CMK (cell line): ENCODE measurements at regions not wholly inside any gene's neighbourhood (a gene's known extent, or its start where the extent isn't known, plus 50 kb on each side); places are given as distances from the start of the nearest gene placed in this dataset.

Source experiments
- DNase-seq: peaks from one replicate; pipeline ENCODE4 v3.0.0-alpha.2; 2010; ENCODE audit warnings: low read depth

DNA sequence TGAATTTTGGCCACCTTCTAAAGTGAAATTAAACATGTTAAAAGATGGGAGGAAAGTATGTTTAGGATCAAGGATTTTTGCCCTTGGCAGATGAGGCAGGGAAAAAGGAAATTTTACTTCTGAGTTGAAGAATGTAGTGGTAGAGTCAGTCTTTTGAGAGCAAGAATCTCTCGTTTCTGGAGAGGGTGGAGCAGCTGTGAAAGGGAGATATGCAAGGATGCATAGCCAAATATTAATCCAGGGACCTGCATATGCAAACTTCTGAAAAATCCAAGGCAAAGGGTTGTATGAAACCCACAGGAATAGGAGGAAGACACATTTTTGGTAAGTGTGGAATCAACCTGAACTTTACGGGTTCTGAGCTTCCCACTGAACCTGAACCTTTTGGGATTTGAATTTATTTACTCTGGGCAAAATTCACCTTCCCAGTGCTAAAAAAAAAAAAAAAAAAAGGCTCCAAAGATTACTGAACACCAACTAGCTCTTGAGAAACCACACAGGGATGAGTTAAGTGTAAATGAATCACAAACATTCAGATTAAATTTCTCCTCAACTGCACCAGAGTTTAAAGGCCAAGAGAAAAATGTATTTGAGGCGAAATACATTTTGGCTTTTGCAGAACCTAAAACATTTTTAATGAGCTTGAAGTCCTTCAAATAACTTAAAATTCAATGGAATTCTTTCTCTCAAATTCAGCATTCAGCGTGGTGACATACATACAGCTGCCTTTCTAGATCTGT, 187.1 kb upstream of the CDKN3 start:
- DNase-seq = no peak

DNA sequence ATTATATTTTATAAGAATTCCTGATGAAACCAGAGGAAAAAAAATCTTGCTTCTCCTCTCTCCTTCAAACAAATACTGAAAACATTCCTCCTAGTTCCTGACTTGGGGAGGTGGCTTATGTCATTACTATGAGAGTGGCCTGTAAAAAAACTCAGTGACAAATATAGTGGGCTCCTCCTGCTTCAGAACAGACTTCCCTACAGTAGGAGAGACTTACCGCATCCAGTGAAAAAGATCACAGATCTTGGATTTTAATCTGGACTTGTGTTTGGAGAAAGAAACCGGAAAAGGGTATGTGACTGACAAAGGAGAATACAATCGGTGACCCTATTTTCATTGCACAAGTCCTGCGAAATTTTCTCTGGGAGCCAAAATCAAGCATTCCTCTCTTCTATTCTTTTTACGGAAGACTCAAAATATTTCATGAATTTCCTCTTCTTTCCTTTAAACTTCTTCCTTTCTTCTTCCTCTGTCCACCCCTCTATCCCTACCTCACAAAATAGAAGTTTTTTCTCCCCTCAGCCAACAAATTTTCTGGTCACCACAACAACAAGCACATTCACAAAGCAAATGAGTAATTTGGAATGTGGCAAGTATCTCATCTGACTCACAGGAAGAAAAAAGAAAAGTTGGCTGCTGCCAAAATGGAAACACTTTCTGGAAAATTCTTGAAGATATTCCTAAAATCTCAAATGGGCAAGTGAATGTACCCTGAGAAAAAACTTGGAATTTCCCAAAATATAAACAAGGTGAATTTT, 185.1 kb upstream of the CDKN3 start:
- no peak for DNase-seq

DNA sequence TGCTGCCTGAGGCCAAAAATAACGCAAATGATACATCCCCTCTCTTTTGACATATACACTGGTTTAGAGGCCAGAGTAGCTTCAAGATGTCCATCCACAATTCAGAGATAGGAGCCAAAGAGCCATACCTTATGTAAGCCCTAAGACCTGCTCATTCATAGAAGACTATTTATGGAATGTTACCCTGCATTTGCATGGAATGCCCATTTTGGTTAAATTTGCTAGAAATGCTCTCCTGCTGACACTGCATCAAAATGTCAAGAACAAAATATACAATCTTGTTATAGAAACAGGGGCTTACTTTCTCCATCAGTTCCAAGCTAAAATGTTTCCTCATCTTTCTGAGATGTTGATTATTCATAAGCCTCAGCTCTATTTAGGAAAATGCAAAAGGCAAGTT, 183.3 kb upstream of the CDKN3 start:
- no peak for DNase-seq

DNA sequence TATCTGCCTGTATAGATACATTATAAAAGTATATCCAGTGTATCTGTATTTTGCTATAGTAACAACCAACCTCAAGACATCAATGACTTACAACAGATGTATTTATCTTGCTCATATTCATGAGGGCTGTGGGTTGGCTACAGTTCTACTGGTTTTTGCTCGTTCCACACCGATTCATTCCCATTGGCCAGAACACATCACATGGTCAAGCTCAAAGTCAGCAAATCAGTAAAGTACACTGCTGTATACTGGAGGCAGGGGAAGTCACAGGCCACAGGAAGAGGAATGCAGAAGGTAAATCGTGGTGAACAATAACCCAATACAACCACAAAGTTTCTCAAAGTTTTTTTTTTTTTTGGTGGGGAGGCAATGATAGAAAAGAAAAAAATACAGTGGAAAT, 180.0 kb upstream of the CDKN3 start:
- DNase-seq = no peak

DNA sequence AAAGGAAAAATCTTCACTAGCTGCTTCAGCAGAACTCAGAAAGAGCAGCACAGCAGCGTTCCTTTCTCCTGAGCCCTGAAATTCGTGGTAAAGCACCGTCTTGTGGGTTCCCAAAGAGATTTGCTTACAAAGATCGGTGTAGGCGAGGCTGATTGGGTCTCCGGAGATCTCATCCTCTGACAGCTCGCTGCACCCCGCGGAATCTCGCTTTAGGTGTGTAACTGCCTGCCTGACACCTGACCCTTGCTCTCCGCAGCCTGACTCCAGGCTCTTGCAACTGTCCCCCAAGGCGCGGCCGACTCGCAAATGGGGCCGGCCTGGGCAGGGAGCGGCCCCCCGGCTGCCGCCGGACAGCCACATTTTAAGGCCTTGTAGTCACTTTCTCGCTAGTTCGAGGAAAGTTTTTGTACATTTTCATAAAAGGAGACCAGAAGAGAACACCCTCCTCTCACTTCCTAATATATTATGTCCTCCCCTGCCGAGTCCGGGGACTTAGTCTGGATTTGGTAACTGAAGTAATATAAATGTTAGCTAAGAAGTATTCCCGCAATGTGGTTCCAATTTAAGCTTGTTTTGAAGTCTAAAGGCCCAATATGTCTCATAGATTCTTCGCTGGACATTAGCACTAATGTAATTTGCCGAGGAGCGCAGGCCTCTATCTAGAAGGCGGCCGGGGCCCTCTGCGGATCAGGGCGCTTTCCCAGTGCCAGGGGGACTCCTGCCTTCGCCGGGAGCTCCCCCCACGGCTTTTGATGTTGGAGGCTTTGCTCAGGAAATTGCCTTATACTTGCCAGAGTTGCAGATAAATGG, 177.3 kb upstream of the CDKN3 start:
- DNase-seq = no peak

DNA sequence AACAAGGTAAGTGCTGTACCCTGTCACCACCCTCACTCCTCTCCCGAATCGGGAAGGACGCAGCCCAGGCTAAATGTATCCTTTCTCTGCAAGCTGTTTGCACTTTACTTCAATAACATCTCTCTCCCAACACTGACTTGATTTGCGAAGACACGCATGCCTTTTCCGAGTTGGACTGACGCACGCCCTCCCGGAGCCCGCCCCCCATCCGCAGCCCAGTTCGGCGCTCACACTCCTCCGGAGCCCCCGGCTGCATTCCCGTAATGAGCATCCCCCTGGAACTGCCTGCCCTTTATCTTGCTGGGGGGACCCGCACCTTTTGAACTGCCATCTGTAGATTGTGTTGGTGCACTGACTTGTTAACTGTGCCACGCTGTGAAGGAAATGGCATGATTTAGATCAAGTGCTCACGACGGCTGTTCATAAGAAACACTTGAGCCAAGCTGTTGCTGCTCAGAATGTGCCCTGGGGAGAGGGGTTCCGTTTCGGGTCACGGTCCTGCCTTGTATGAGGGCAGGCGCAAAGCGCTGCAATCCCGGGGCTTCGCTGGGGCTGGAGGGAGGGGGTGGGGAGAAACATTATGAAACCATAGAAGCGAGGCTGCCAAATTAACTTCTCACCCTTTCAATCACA, 176.6 kb upstream of the CDKN3 start:
- DNase-seq = no peak

DNA sequence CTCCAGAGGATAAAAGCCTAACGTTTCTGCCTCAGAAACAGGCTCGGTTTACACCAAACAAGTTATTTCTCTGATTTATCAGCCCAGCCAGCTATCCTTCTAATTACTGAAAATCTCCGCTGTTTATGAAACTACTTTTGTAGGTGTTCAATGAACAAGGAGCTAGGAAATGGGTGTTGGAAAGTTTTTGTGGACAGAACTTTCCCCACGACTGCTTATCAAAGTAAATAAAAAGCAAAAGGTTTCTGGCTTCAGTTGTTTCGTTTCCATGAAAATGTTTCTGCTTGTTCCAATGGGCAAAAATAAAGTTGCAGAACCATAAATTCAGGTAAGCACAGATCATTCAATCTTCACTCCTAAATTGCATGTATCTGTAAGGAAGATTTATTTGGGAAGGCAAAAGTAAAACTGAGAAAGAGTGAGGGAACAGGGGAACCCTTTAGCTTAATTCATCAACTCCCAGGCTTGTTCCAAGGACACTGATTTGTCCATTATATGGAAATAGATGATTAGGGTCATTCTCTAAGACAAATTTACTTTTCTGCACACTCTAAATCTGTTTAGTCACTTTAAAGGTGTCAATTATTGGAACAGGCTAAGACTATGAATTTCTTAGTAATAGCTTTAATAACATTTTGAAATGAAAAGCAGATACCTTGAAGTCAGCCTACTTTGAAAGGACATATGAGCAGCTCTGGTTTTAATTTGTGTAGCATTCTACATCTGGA, 175.9 kb upstream of the CDKN3 start:
- DNase-seq = no peak

DNA sequence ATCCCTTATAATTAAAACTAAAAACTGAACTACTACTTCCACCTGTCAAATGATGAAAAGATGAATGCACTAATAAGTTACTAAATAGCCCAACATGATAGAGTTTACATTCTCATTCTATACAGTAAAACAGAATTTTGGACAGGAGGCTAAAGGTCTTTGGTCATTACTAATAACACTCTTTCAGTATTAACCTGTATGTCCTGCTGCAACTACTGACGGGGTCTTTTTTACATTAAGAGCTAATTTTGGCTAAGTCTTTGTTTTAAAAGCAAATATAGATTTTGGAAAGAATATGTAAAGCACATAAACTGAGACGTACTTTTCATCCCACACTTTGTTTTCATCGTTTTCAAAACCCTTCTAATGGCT, 175.4 kb upstream of the CDKN3 start:
- no peak for DNase-seq

DNA sequence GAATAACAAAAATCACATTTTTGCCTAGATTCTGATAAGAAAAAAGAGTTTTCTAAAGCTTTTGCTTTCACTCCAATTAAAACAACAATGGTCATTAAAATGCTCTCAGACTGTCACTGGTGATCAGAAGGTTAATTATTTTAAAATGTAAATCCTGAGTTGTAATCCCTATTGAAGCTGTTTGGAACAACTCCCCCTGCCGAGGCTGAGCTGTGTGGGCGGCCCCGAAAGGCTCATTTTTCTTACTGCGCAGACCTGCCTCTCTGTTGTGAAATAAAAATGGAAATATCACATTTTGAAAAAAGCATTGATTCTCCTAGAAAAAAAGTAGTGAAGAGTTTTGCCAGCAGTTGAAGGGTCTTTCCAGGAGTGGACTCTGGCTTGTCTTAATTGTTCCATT, 174.8 kb upstream of the CDKN3 start:
- DNase-seq = no peak

DNA sequence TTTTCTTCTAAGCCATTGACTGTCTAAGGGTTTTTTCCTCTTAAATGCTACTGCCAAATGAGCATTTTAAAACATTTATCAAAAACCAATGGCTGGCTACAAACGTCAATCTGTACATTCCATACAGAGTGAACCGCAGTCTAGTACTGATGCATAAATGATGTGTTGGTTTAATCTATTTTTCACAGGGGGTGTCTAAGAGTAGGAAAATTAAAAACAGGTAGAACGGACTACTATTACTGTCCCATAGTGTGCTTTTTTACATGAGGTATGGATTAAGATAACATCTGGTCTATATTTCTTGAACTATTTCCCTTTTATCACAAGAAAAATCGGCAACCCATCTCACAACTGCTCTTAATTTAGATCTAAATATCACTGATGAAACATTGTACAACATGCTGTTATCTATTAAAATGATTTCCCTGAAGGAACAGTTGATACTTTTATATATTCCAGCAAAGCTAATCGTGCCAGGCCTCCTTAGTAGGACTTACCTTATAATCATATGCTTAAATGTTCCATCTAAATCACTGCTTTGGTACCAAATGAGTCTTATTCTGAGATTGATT, 172.9 kb upstream of the CDKN3 start:
- no peak for DNase-seq

DNA sequence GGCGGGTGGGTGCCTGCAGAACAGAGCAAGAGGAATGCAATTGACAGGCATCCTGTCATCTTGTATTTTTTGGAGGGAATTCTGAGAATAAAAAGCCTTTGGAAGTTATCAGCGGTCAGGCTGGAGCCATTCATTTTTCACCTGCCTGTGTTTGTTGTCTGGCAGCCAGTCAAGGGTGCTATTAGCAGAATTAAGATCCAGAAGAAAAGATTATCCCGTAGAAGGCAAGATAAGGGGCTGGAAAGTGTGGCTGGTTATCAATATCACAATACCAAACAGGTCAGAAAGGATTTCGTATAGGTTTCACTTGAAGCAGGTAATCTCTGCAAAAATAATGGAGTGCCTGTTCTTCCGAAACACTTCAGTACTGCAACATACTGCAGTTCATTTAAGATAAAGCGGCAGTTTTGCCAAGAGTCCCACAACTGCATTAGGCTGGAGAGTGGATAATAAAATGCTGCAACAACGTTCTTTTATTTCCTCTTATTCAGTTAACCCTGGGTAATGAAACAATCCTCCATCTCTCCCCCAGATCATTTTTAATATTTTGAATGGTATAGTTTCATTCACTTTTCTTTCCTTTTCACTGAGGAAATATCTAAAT, 171.2 kb upstream of the CDKN3 start:
- DNase-seq = no peak

DNA sequence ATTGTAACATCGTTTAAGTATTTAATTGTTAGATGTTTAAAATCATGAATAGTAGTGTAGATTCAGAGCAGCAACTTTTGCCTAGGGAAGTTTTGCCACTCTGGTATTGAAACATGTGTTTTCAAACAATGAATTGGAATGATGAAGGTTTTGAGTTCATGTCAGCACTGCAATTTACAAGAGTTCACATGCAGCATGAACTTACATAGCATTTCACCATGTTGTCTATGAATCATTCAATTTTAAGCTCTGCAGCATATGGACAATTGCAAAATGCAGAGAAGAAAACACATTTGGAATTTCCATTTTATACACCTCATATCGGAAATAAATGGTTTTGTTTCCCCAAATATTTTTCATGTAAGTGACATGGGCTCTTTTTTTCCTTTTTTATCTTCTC, 170.7 kb upstream of the CDKN3 start:
- DNase-seq = no peak

DNA sequence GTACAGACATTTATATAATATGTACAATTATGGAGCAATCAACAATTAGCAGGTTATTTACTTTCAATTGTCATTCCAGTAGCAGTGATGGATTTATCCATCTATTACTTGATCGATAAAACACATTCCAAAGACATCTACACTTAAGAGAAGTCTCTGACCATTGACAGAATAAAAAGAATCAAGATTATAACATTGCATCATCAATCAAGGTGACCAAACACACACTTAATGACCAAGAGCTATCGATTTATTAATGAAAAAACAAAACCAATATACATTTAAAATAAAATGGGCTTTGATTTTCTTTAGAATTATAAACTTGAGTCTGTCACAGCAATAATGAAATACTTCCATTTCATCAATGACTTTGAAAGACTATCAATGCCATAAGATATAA, 170.2 kb upstream of the CDKN3 start:
- DNase-seq = no peak

DNA sequence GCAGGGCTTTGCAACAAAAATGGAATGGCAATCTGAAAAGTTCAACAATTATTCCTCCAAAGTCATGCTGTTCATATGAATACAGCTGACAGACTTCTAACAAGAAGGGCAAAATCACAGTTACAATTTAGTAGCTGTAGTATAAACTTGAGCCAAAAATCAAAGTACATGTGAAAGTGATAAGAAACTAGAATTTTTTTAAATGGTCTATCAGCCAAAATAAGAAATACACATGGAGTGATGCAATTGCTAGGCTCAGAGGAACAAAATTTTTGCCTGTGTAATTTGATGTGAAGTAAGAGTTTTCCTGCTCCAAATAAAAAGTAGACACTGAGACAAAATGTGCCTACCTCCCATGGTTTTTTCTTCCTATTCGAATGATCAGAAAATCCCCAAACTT, 167.7 kb upstream of the CDKN3 start:
- no peak for DNase-seq

DNA sequence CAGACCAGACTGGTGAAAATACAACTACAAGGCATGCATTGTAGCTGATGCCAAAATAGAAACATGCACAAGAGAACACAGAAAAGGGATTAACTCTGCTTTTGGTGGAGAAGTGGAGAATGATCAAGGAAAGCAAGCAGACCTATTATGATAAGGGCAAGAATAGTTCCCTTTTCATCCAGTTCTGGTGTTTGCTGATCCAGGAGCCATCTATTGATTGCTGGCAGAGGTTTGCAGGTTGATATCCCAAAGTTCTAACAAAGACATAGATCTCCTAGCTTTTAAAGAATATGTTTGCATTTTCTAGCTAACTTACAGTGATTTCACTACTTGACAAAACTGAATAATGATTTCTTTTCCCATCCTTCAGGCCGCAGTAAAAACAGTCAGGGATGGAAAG, 166.2 kb upstream of the CDKN3 start:
- no peak for DNase-seq

DNA sequence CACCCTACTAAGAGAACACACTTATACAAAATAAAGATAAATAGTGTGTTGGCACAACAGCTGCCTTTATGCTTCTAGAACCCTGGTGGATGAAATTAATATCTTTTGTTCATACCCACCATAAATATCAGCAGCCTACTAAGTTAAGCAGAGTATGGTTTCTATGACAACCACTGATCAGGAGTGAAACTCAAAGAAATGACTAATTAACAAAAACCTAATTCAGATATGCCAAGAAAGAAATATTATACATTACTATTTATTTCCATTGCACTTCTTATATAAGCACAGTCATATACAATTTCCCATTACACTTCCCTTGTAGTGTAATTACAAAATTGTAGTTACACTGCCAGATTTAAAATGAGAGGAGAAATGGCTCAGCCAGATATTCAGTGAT, 164.1 kb upstream of the CDKN3 start:
- no peak for DNase-seq

DNA sequence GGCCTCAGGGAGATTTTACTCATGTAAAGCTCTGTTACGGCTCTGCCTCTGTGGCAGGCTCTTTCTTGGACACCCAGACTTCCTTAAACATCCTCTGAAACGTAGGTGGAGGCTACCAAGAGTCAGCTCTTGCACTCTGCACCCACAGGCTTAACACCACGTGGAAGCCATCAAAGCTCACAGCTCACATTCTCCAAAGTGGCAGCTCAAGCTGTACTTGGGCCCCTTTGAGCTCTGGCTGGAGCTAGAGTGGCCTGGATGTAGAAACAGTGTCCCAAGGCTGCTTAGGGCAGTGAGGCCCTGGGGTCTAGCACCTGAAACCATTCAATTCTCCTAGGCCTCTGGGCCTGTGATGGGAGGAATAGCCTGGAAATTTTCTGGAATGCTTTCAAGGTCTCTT, 155.3 kb upstream of the CDKN3 start:
- DNase-seq = no peak

DNA sequence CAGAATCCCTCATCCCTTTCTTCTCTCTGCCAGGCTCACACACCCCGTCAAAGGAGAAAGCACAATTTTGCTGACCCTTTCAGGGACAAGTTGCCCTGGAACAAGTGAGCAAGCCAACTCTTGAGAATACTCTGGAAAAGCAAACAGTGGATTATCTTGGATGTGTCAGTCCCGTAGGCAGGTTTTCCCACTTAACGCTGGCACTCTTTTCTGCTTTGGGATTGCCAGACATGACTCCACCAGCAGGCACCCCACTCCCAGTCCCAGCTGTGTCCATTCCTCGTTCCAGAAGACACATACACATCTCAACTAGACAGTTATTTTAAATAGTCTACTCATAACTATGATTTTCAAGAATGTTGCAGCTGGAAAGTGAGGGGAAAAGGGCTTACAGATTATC, 145.5 kb upstream of the CDKN3 start:
- no peak for DNase-seq

DNA sequence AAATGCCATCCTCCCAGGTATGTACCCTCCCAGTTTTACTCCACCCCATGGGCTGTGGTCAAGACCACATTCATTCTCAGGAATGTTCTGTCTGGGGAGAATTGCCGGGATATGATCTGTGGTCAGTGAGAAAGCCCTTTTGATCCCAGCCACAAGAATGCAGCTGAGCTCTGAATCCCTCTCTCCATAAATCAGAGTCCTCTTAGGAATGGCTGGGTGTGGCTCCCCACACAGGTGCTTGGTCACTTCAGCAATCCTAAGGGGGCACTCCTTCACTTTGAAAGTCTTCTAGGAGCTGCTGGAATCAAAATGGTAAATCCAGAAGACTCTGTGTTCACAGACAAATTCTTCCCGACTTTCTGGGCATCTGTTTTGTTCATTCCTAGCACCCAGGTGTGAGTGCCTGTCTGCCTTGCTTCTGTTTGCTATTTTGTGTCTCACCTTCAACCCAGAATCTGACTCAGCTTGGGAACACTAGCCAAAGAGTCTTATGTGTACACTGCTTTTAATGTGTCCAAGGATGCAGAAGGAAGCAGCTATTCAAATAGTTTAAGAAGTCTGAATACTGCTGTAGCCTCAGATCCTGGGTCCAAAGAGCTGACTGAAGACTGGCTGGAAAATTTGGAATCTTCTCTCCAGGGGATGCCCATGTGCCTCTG, 144.6 kb upstream of the CDKN3 start:
- DNase-seq = no peak

DNA sequence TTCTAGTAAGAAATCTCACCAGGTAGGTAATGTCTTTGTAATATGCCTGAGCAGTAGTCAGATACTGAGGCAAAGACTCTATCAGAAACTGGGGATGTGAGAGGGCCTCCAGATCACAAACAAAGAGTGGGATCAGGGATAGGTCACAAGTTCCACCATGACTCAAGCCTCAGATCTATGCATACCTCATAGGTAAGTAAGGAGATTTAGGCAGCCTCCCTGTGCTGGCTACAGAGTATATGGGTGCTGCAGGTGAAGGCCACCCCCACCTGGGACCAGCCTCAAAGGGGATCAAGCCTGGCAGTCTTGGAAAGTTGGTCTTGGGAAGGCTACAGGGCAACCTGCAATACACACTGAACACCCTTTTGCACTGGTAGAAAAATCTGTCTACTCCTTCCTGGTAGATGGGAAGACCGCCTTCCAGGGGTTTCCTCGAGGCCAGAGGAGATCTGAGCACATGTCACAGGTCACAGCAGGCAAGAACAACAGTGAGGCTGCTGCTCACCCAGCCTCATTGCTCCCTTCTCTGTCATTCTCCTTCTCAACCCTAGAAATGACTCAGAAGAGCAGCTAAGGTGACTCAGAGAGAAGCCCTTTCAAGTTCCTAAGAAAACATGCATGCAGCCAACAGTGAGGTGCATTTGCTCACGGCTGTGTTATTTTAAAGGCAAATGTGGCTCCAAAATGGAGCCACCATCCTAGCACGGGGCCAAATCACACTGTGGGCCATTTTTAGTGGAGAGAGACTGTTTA, 143.4 kb upstream of the CDKN3 start:
- no peak for DNase-seq
